Ovary (tissue), 7 donors: ENCODE measurements at regions not wholly inside any gene's neighbourhood (a gene's known extent, or its start where the extent isn't known, plus 50 kb on each side); places are given as distances from the start of the nearest gene placed in this dataset.

ENCODE experiments used
- DNase-seq, 5 donors: peaks; one replicate each; pipeline ENCODE4 v3.0.0-alpha.2; 2019 to 2020
- H3K27ac ChIP-seq, 2 donors: fragments of 200-600 bp; one replicate each; pipeline versions ENCODE4 v1.5.1 to v1.8.0; 2019 to 2022
- H3K27me3 ChIP-seq: fragments of 200-600 bp; one replicate; pipeline ENCODE4 v1.8.0; 2022
- H3K36me3 ChIP-seq: fragments of 200-600 bp; sonication (generic); one replicate; pipeline ENCODE4 v1.5.1; 2019
- H3K4me1 ChIP-seq: one replicate; pipeline ENCODE4 v1.8.1; 2013; ENCODE audit warnings: mild to moderate bottlenecking, moderate library complexity; ENCODE audit not compliant: insufficient read depth
- H3K4me3 ChIP-seq: fragments of 200-600 bp; sonication (generic); one replicate; pipeline ENCODE4 v1.5.1; 2017
- H3K9me3 ChIP-seq, 2 donors: fragments of 200-600 bp in 1 of 2; sonication (generic) in 1 of 2; one replicate each; pipeline versions ENCODE4 v1.5.1 to v1.8.1; 2013 to 2019; ENCODE audit warnings: mild to moderate bottlenecking in 1 of 2, moderate library complexity in 1 of 2
- EP300 ChIP-seq: sonication (generic); formaldehyde crosslinking; IDR thresholded peaks from one replicate; pipeline ENCODE4 v1.6.1; 2017; ENCODE audit warnings: antibody characterized with exemption
- POLR2A ChIP-seq: fragments of 450-650 bp; IDR thresholded peaks from one replicate; pipeline ENCODE4 v1.6.1; 2017; ENCODE audit warnings: antibody characterized with exemption, mild to moderate bottlenecking, moderate library complexity
- WGBS, 3 donors: extraction: QIAGEN DNeasy Blood & Tissue Kit in 1 of 3; methylation state at CpG; one replicate each; pipeline versions ENCODE4 v1.1.5 to v1.1.7; 2013 to 2017; 5-methylcytosine and 5-hydroxymethylcytosine counted together
- intact Hi-C, 4 donors: fragments of 100-400 bp; cut with DNase I; formaldehyde crosslinking; loops; one replicate each; pipeline versions ENCODE4 v1.11.0 to v1.15.1; 2022 to 2023
- TF ChIP-seq, protein P1 (sequence below), 3 donors: fragments of 450-650 bp in 2 of 3; fragments of 200-600 bp in 1 of 3; IDR thresholded peaks; one replicate each; pipeline versions ENCODE4 v1.5.1 to v1.8.0; 2016 to 2022; ENCODE audit warnings: antibody characterized with exemption in 3 of 3, mild to moderate bottlenecking in 1 of 3
- donor health status: DM: no; HTN: no; CAD: no; lungs with moderate emphysema.
- donor health status: DM: no; HTN: no; CAD: no.
- donor health status: Bipolar disorder and iron deficiency.
- donor health status: DM: no; HTN: no; CAD: no.
- donor health status: DM: yes; HTN: yes; CAD: no.

DNA sequence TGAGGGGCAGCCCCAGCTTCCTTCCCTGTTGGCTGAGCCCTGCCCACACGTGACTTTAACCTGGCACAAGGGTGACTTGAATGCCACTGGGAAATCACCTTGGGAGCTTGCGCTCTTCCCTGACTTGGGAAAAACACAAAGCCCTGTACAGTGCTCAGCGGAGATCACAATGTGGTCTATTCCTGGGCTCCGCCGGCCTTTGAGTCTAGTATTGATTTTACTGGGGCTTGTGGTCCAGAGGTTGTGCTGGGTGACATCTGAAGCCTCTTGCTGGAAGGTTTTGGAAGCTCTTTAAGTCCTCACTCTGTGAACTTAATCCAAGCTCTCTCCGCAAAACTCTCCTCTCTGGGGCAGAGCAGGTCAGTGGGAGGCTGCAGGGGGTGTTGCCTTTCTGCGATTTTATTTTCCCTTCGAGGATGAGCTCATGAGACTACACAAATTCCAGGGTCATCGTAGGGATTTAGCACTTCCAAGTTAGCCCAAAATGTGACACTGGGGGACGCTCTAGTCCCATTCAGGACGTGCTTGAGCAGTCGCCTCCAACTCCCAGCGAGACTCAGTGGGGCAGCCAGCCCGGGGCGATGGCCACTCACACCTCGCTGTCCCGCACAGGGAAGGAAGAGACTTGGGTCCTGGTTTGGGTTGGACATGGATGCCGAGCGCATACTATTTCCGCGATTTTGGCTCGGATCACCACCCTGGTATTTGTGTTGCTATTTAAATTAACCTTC, 291.9 kb upstream of the AJAP1 start:
- WGBS, 3 donors = 75 to 83% (median 80%) methylated on average over 22 of the region's 22 CpGs
- DNase-seq = no peak
- intact Hi-C loops = no loop called here
- no peaks in the 10 kb centered on the region for H3K36me3 ChIP-seq
- H3K27me3 ChIP-seq = no peaks in the 10 kb centered on the region
- no peak overlapping the region for H3K4me3 ChIP-seq
- H3K9me3 ChIP-seq = no peaks in the 10 kb centered on the region
- no peak for TF ChIP-seq POLR2A
- TF ChIP-seq, protein P1, sequence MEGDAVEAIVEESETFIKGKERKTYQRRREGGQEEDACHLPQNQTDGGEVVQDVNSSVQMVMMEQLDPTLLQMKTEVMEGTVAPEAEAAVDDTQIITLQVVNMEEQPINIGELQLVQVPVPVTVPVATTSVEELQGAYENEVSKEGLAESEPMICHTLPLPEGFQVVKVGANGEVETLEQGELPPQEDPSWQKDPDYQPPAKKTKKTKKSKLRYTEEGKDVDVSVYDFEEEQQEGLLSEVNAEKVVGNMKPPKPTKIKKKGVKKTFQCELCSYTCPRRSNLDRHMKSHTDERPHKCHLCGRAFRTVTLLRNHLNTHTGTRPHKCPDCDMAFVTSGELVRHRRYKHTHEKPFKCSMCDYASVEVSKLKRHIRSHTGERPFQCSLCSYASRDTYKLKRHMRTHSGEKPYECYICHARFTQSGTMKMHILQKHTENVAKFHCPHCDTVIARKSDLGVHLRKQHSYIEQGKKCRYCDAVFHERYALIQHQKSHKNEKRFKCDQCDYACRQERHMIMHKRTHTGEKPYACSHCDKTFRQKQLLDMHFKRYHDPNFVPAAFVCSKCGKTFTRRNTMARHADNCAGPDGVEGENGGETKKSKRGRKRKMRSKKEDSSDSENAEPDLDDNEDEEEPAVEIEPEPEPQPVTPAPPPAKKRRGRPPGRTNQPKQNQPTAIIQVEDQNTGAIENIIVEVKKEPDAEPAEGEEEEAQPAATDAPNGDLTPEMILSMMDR (IDR thresholded peaks at IDR 0.05) = no peak
- no peak for TF ChIP-seq EP300
- no peak overlapping the region for H3K27ac ChIP-seq
- no peaks in the 10 kb centered on the region for H3K4me1 ChIP-seq

DNA sequence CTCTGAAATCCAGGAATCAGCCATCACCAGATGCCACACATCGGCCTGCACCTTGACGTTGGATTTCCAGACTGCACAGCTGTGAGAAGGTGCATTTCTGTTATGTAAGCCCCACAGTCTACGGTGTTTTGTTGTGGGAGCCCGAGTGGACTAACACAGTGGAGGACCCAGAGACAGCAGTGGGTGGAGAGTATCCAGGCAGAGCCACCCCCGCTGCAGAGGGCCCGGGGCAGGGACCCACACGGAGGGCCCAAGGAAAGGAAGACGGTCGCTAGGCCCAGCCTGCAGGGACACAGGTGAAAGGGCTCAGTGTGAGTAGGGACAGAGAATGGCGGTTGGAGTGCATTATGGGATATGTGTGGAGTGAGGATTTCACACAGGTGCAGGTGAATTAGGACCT, 288.3 kb upstream of the AJAP1 start:
- no peak for TF ChIP-seq POLR2A
- TF ChIP-seq, protein P1 (IDR thresholded peaks at IDR 0.05) = no peak
- no peak for TF ChIP-seq EP300
- WGBS, 3 donors = 85 to 89% (median 86%) methylated on average over 10 of the region's 10 CpGs
- Histone ChIP-seq H3K4me3 (no peak overlapping the region), H3K9me3 (no peaks in the 10 kb centered on the region), H3K27ac (no peak overlapping the region), H3K27me3 (no peaks in the 10 kb centered on the region), H3K36me3 (no peaks in the 10 kb centered on the region), H3K4me1 (no peaks in the 10 kb centered on the region)
- no peak for DNase-seq
- intact Hi-C loops = loop anchor here in 1 of 4 donors (5.0 kb wide), 1 partner anchor 99 kb away; no protein-coding TSS in a partner anchor

DNA sequence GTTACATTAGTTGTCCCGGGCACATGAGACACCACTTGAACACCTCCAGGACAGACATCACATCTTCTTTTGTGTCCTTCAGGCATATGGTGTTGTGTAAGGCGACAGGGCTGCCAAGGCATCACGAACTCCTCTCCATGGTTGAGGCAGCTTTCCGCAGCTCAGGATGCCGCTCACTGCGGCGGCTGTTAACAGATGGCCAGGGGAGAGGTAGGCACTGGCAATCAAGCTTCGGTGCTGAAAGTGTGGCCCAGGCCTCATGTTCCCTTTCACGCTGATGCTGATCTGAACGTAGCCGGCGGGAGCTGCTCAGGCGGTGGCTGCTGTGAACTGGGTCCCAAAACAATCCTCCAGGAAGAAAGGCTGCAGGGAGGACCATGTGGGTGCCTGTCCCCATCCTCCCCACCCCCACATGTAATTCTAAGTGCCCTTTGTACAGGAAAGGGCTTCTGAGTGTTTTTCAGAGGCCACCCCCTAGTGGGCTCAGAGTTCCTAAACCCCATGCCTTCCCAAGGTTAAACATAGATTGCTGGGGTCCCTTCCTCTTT, 287.1 kb upstream of the AJAP1 start:
- Histone ChIP-seq H3K27me3 (no peaks in the 10 kb centered on the region), H3K27ac (no peak overlapping the region), H3K4me1 (no peaks in the 10 kb centered on the region), H3K9me3 (no peaks in the 10 kb centered on the region), H3K36me3 (no peaks in the 10 kb centered on the region), H3K4me3 (no peak overlapping the region)
- WGBS, 3 donors = 66 to 78% (median 75%) methylated on average over 13 of the region's 13 CpGs
- TF ChIP-seq, protein P1 (IDR thresholded peaks at IDR 0.05) = no peak
- TF ChIP-seq EP300 (no peak), POLR2A (no peak)
- no peak for DNase-seq
- intact Hi-C loops = loop anchor here in 1 of 4 donors (5.0 kb wide), 1 partner anchor 100 kb away; no protein-coding TSS in a partner anchor

DNA sequence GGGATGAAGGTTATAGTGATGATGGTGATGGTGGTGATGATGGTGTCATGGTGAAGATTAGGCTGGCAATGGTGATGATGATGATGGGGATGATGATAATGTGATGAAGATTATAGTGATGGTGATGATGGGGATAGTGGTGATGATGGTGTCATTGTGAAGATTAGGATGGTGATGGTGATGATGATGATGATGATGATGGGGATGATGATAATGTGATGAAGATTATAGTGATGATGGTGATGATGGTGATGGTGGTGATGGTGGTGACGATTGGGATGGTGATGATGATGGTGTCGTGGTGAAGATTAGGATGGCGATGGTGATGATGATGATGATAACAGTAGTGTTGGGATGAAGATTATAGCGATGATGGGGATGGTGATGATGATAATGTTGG, 285.1 kb upstream of the AJAP1 start:
- Histone ChIP-seq H3K4me1 (no peaks in the 10 kb centered on the region), H3K9me3 (no peaks in the 10 kb centered on the region), H3K4me3 (no peak overlapping the region), H3K27ac (no peak overlapping the region), H3K27me3 (no peaks in the 10 kb centered on the region), H3K36me3 (no peaks in the 10 kb centered on the region)
- intact Hi-C loops = loop anchor here in 1 of 4 donors (5.0 kb wide), 1 partner anchor 102 kb away; no protein-coding TSS in a partner anchor
- no peak for DNase-seq
- 84 to 93% (median 88%) methylated on average over 4 of the region's 4 CpGs for WGBS, 3 donors
- TF ChIP-seq, protein P1 (IDR thresholded peaks at IDR 0.05) = no peak
- TF ChIP-seq POLR2A (no peak), EP300 (no peak)
